HepG2 (cell line): ENCODE measurements at regions not wholly inside any gene's neighbourhood (a gene's known extent, or its start where the extent isn't known, plus 50 kb on each side); places are given as distances from the start of the nearest gene placed in this dataset.

ENCODE experiments used
- ZNF800 ChIP-seq: sonication (generic); formaldehyde crosslinking; IDR thresholded peaks from 2 replicates; pipeline ENCODE4 v1.4.0; 2020; ENCODE audit warnings: missing genetic modification reagents
- ZNF879 ChIP-seq: sonication (generic); formaldehyde crosslinking; IDR thresholded peaks from 2 replicates; pipeline ENCODE4 v1.8.1; 2023; ENCODE audit warnings: missing genetic modification reagents
- TF ChIP-seq, protein P1 (sequence below): sonication (generic); formaldehyde crosslinking; IDR thresholded peaks from 2 replicates; pipeline ENCODE4 v1.4.0; 2020; ENCODE audit warnings: mild to moderate bottlenecking, missing genetic modification reagents
- TF ChIP-seq, protein P2 (sequence below): sonication (generic); formaldehyde crosslinking; IDR thresholded peaks from 2 replicates; pipeline ENCODE4 v1.5.0; 2020; ENCODE audit warnings: mild to moderate bottlenecking, low read depth, missing genetic modification reagents, borderline replicate concordance

GRCh38 chr18:61985681-61986080, 92.9 kb upstream of the RNF152 start (continued):
- TF ChIP-seq, protein P1, sequence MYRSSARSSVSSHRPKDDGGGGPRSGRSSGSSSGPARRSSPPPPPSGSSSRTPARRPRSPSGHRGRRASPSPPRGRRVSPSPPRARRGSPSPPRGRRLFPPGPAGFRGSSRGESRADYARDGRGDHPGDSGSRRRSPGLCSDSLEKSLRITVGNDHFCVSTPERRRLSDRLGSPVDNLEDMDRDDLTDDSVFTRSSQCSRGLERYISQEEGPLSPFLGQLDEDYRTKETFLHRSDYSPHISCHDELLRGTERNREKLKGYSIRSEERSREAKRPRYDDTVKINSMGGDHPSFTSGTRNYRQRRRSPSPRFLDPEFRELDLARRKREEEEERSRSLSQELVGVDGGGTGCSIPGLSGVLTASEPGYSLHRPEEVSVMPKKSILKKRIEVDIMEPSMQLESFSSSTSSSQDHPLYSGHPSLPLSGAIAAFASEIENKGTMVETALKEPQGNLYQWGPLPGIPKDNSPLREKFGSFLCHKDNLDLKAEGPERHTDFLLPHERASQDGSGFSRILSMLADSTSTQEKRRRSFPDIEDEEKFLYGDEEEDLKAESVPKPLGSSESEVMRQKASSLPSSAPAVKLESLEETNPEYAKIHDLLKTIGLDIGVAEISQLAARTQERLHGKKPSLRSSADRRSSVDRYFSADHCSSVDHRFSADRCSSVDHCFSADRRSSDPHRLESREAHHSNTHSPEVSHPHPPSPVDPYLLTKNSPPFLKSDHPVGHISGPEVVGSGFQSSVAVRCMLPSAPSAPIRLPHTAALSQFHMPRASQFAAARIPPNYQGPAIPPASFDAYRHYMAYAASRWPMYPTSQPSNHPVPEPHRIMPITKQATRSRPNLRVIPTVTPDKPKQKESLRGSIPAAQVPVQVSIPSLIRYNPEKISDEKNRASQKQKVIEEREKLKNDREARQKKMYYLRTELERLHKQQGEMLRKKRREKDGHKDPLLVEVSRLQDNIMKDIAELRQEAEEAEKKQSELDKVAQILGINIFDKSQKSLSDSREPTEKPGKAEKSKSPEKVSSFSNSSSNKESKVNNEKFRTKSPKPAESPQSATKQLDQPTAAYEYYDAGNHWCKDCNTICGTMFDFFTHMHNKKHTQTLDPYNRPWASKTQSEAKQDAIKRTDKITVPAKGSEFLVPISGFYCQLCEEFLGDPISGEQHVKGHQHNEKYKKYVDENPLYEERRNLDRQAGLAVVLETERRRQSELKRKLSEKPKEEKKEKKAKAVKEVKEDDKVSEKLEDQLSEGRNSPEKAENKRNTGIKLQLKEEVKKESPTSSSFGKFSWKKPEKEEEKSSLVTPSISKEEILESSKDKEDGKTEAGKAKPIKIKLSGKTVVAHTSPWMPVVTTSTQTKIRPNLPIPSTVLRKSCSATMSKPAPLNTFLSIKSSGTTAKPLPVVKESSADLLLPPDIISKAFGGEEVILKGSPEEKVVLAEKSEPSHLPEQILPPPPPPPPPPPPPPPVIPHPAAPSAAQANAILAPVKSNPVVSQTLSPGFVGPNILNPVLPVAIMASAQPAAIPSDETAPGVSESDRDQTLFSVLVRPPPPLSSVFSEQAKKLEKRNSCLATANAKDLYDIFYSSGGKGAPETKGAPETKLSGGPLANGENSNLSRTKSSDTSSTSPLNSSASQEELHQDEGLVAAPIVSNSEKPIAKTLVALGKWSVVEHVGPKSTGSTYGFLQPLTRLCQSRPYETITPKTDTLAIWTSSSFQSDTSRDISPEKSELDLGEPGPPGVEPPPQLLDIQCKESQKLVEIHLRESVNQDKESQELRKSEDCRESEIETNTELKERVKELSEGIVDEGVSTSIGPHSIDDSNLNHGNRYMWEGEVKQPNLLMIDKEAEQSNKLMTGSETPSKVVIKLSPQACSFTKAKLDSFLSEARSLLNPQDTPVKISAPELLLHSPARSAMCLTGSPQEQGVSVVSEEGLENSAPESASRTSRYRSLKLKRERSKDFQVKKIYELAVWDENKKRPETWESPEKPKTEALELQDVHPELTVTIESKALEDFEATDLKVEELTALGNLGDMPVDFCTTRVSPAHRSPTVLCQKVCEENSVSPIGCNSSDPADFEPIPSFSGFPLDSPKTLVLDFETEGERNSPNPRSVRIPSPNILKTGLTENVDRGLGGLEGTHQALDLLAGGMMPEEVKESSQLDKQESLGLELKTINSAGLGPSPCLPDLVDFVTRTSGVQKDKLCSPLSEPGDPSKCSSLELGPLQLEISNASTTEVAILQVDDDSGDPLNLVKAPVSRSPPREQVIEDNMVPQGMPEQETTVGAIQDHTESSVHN (CRISPR knock-in tag), result no peak
- TF ChIP-seq, protein P2, sequence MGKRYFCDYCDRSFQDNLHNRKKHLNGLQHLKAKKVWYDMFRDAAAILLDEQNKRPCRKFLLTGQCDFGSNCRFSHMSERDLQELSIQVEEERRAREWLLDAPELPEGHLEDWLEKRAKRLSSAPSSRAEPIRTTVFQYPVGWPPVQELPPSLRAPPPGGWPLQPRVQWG (CRISPR knock-in tag), result no peak
- no peak for TF ChIP-seq ZNF800 (CRISPR knock-in tag)
- TF ChIP-seq ZNF879 (CRISPR knock-in tag), result no peak
